HG03575 (cell line): ENCODE measurements at regions not wholly inside any gene's neighbourhood (a gene's known extent, or its start where the extent isn't known, plus 50 kb on each side); places are given as distances from the start of the nearest gene placed in this dataset.
A peak's percentile ranks its signal among the peaks of the same experiment; 100 is the strongest.

ENCODE experiments used
- ATAC-seq: cut with Tn5 transposase; IDR thresholded peaks from one replicate; pipeline ENCODE4 v1.9.1; 2021; ENCODE audit not compliant: unreplicated experiment, insufficient number of reproducible peaks, low FRiP score; ENCODE audit errors: extremely low read depth

- ATAC-seq, result no peak
These were observed 118.4 kb upstream of the MAP3K1 start for GRCh38 chr5:56696900-56697299.

GRCh38 chr5:56693220-56693579, 122.1 kb upstream of the MAP3K1 start:
- no peak for ATAC-seq

GRCh38 chr5:56692359-56693219, 122.8 kb upstream of the MAP3K1 start:
- no peak for ATAC-seq

GRCh38 chr5:56688402-56688801, 126.9 kb upstream of the MAP3K1 start:
- ATAC-seq, result no peak

GRCh38 chr5:56686337-56687195, 128.8 kb upstream of the MAP3K1 start:
- peak; percentile 59 for ATAC-seq

GRCh38 chr5:56685503-56686217, 129.7 kb upstream of the MAP3K1 start:
- ATAC-seq, result no peak

GRCh38 chr5:56684159-56684558, 131.2 kb upstream of the MAP3K1 start:
- no peak for ATAC-seq

GRCh38 chr5:56683733-56684132, 131.6 kb upstream of the MAP3K1 start:
- no peak for ATAC-seq

- no peak for ATAC-seq
These were observed 132.1 kb upstream of the MAP3K1 start for GRCh38 chr5:56683281-56683680.

GRCh38 chr5:56681346-56681745, 134.0 kb upstream of the MAP3K1 start:
- no peak for ATAC-seq

GRCh38 chr5:56680731-56681130, 134.6 kb upstream of the MAP3K1 start:
- no peak for ATAC-seq

GRCh38 chr5:56677690-56678305, 137.6 kb upstream of the MAP3K1 start:
- ATAC-seq, result no peak

GRCh38 chr5:56676091-56676768, 139.1 kb upstream of the MAP3K1 start:
- ATAC-seq, result no peak

- no peak for ATAC-seq
These were observed 140.9 kb upstream of the MAP3K1 start for GRCh38 chr5:56674441-56674840.

- ATAC-seq, result no peak
These were observed 142.2 kb upstream of the MAP3K1 start for GRCh38 chr5:56673171-56673570.

GRCh38 chr5:56671571-56671970, 143.8 kb upstream of the MAP3K1 start:
- ATAC-seq, result no peak

- no peak for ATAC-seq
These were observed 144.4 kb upstream of the MAP3K1 start for GRCh38 chr5:56670916-56671315.
